OCI-LY7 (cell line): ENCODE measurements at regions not wholly inside any gene's neighbourhood (a gene's known extent, or its start where the extent isn't known, plus 50 kb on each side); places are given as distances from the start of the nearest gene placed in this dataset.

ENCODE experiments used
- BruUV-seq: library from RNA; stranded (reverse); fragments of 400-500 nt; replicated peaks from 2 replicates; lab custom pipeline; 2021; lab: Mats Ljungman, UMichigan
- CTCF ChIA-PET: fragments of 300-600 bp; sonication (Branson Sonifier 250); formaldehyde crosslinking; loops from one replicate; lab custom pipeline; 2022; ENCODE audit warnings: antibody characterized with exemption; ENCODE audit not compliant: unreplicated experiment; lab: Charles Lee
- POLR2A ChIA-PET: fragments of 300-600 bp; sonication (Branson Sonifier 250); formaldehyde crosslinking; loops from one replicate; lab custom pipeline; 2022; ENCODE audit warnings: antibody characterized with exemption; lab: Charles Lee
- DNase-seq: peaks from one replicate; pipeline ENCODE4 v3.0.0-alpha.2; 2015; ENCODE audit warnings: low spot score
- H2AFZ ChIP-seq: fragments of 200-600 bp; sonication (generic), shearing (Covaris generic); 2 replicates; pipeline ENCODE4 v1.6.1; 2014; ENCODE audit warnings: mild to moderate bottlenecking, antibody characterized with exemption, low read length, moderate library complexity
- H3K27ac ChIP-seq: fragments of 200-600 bp; sonication (generic); 2 replicates; pipeline ENCODE4 v1.5.1; 2014; ENCODE audit warnings: mixed run types, low read depth, mild to moderate bottlenecking, moderate library complexity, low read length, inconsistent platforms; ENCODE audit not compliant: poor library complexity, severe bottlenecking
- H3K36me3 ChIP-seq: fragments of 200-600 bp; sonication (generic); 2 replicates; pipeline ENCODE4 v1.6.1; 2014; ENCODE audit warnings: mild to moderate bottlenecking, antibody characterized with exemption, low read length, moderate library complexity, mixed read lengths; ENCODE audit not compliant: insufficient read depth
- H3K4me1 ChIP-seq: fragments of 200-600 bp; sonication (generic); 2 replicates; pipeline ENCODE4 v1.5.1; 2014; ENCODE audit warnings: mild to moderate bottlenecking, low read length; ENCODE audit not compliant: insufficient read depth, poor library complexity, severe bottlenecking
- H3K4me2 ChIP-seq: fragments of 200-600 bp; sonication (generic); 2 replicates; pipeline ENCODE4 v1.6.1; 2014; ENCODE audit warnings: mild to moderate bottlenecking, low read length
- H3K4me3 ChIP-seq: fragments of 200-600 bp; sonication (generic); 2 replicates; pipeline ENCODE4 v1.5.1; 2014; ENCODE audit warnings: mild to moderate bottlenecking, low read depth, low read length; ENCODE audit not compliant: poor library complexity, severe bottlenecking
- H3K79me2 ChIP-seq: fragments of 200-600 bp; sonication (generic); 2 replicates; pipeline ENCODE4 v1.6.1; 2016; ENCODE audit warnings: low read depth, mild to moderate bottlenecking, low read length, moderate library complexity, mixed read lengths; ENCODE audit not compliant: insufficient read depth
- H3K9me2 ChIP-seq: fragments of 200-600 bp; sonication (generic); 2 replicates; pipeline ENCODE4 v1.6.1; 2016; ENCODE audit warnings: mild to moderate bottlenecking, low read length, mixed read lengths; ENCODE audit not compliant: insufficient read depth
- H3K9me3 ChIP-seq: fragments of 200-600 bp; sonication (generic); 2 replicates; pipeline ENCODE4 v1.6.1; 2014; ENCODE audit warnings: mild to moderate bottlenecking, mixed run types, low read length, mixed read lengths
- H4K20me1 ChIP-seq: fragments of 200-600 bp; sonication (generic); 2 replicates; pipeline ENCODE4 v1.6.1; 2014; ENCODE audit warnings: mild to moderate bottlenecking, antibody characterized with exemption, low read length, moderate library complexity, mixed read lengths; ENCODE audit not compliant: insufficient read depth
- CTCF ChIP-seq: fragments of 200-600 bp; sonication (generic); conservative IDR thresholded peaks from 2 replicates; pipeline ENCODE4 v1.5.1; 2014; ENCODE audit warnings: mild to moderate bottlenecking, antibody characterized with exemption, low read length, moderate library complexity, mixed read lengths
- EZH2phosphoT487 ChIP-seq: fragments of 200-600 bp; sonication (generic); IDR thresholded peaks from 2 replicates; pipeline ENCODE4 v1.6.1; 2018; ENCODE audit warnings: low read depth, borderline replicate concordance, mild to moderate bottlenecking, mixed run types, antibody characterized with exemption, low read length, moderate library complexity, mixed read lengths
- intact Hi-C: fragments of 100-400 bp; cut with micrococcal nuclease; formaldehyde crosslinking; loops from one replicate; pipeline ENCODE4 v1.10.0; 2022; ENCODE audit not compliant: unreplicated experiment

- H3K4me1 ChIP-seq, result no peaks in the 10 kb centered on the region
- no peak overlapping the region for H3K4me3 ChIP-seq
- intact Hi-C loops, result no loop called here
- no peaks in the 10 kb centered on the region for H3K9me2 ChIP-seq
- H4K20me1 ChIP-seq, result no peaks in the 10 kb centered on the region
- BruUV-seq, result no TSS peak
- no peak overlapping the region for H2AFZ ChIP-seq
- H3K27ac ChIP-seq, result no peak overlapping the region
- H3K4me2 ChIP-seq, result no peak overlapping the region
- ChIA-PET POLR2A (no interaction called here), CTCF (no interaction called here)
- DNase-seq, result no peak
- TF ChIP-seq EZH2phosphoT487, result no peak
- no peak for TF ChIP-seq CTCF
- no peaks in the 10 kb centered on the region for H3K79me2 ChIP-seq
- no peaks in the 10 kb centered on the region for H3K36me3 ChIP-seq
- H3K9me3 ChIP-seq, result no peaks in the 10 kb centered on the region
These were observed 139.6 kb downstream of the MYLK4 start for GRCh38 chr6:2611092-2611491.

- no peak overlapping the region for H3K4me2 ChIP-seq
- DNase-seq, result no peak
- ChIA-PET POLR2A (no interaction called here), CTCF (no interaction called here)
- no peak overlapping the region for H2AFZ ChIP-seq
- H3K36me3 ChIP-seq, result no peaks in the 10 kb centered on the region
- no peaks in the 10 kb centered on the region for H3K4me1 ChIP-seq
- TF ChIP-seq EZH2phosphoT487, result no peak
- no peak for TF ChIP-seq CTCF
- H3K79me2 ChIP-seq, result no peaks in the 10 kb centered on the region
- no peaks in the 10 kb centered on the region for H4K20me1 ChIP-seq
- intact Hi-C loops, result no loop called here
- H3K27ac ChIP-seq, result no peak overlapping the region
- no peak overlapping the region for H3K4me3 ChIP-seq
- H3K9me3 ChIP-seq, result no peaks in the 10 kb centered on the region
- no peaks in the 10 kb centered on the region for H3K9me2 ChIP-seq
- no TSS peak for BruUV-seq
These were observed 142.2 kb downstream of the MYLK4 start for GRCh38 chr6:2608503-2608902.

- Histone ChIP-seq H4K20me1 (no peaks in the 10 kb centered on the region), H3K27ac (no peak overlapping the region), H2AFZ (no peak overlapping the region), H3K4me3 (no peak overlapping the region), H3K9me2 (no peaks in the 10 kb centered on the region), H3K36me3 (no peaks in the 10 kb centered on the region), H3K79me2 (no peaks in the 10 kb centered on the region), H3K4me1 (no peaks in the 10 kb centered on the region), H3K9me3 (no peaks in the 10 kb centered on the region), H3K4me2 (no peak overlapping the region)
- no peak for DNase-seq
- intact Hi-C loops, result no loop called here
- no peak for TF ChIP-seq CTCF
- no peak for TF ChIP-seq EZH2phosphoT487
- CTCF ChIA-PET, result no interaction called here
- BruUV-seq, result no TSS peak
- POLR2A ChIA-PET, result no interaction called here
These were observed 150.4 kb downstream of the MYLK4 start for GRCh38 chr6:2600363-2600762.
